ENCODE measurements at regions not wholly inside any gene's neighbourhood (a gene's known extent, or its start where the extent isn't known, plus 50 kb on each side); places are given as distances from the start of the nearest gene placed in this dataset.

- no peak for DNase-seq (ENCODE audit: extremely low read depth in 1 of 2, low read depth in 1 of 2)
These were observed 130.8 kb upstream of the C14orf180 start for GRCh38 chr14:104448721-104449120.

DNA sequence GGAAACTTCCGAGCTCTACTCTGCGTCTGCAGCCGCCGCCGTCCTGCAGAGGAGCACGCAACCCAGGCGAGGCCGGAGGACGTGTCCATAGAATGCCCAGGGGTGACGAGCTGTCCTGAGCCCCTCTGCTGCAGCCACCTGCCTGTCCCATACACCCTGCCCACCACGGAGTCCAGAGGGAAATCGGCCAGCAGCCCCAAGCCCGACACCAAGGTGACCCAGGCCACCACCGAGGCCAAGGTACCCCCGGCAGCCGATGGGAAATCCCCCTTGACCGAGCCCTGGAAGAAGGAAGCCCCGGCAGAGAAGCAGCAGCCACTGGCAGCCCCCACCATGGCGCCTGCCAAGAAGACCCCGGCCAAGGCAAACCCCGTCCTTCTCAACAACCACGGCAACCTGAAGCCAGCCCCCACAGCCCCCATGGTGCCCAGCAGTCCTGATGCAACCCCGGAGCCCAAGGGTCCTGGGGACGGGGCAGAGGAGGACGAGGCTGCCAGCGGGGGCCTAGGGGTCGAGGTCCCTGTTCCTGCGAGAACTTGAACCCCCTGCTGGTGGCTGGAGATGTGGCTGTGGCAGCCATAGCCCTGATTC lies 128.7 kb upstream of the C14orf180 start:
- DNase-seq (ENCODE audit: extremely low read depth in 1 of 2, low read depth in 1 of 2) = no peak

DNA sequence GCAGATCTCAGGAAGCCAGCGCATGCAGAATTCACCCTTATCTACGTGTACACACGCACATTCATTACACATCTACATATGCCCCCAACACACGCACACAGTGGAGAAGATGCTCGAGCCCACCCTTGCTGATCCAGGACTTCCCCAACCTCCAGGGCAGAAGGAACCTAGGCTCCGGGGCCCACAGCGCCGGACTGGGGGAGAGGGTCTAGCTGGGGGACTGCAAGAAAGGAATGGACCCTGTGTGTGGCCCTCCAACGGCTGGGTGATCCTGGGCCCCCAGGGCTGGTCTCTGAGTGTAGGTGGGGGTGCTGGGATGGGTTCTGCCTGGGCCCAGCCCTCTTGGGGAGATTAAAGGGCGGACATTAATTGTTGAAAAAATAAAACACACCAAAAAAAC lies 128.1 kb upstream of the C14orf180 start:
- DNase-seq (ENCODE audit: extremely low read depth in 1 of 2, low read depth in 1 of 2) = no peak

DNA sequence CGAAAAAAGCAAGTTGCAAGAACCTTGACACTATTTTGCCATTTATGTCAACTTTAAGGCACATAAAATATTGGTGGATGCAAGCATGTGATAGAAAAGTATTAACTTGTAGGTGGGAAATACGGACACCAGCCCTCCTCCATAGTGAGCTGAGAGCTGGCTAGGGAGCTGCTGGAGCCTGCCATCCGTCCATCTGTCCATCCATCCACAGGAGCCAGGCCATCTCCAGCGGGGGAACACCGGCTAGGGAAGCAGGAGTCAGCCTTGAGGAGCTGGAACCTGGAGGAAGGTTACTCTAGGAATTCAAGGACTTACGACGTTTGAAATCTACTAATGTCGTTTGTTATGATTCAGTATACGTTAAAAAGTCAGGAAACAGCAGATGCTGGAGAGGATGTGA lies 120.7 kb upstream of the C14orf180 start:
- DNase-seq (ENCODE audit: extremely low read depth in 1 of 2, low read depth in 1 of 2) = no peak

DNA sequence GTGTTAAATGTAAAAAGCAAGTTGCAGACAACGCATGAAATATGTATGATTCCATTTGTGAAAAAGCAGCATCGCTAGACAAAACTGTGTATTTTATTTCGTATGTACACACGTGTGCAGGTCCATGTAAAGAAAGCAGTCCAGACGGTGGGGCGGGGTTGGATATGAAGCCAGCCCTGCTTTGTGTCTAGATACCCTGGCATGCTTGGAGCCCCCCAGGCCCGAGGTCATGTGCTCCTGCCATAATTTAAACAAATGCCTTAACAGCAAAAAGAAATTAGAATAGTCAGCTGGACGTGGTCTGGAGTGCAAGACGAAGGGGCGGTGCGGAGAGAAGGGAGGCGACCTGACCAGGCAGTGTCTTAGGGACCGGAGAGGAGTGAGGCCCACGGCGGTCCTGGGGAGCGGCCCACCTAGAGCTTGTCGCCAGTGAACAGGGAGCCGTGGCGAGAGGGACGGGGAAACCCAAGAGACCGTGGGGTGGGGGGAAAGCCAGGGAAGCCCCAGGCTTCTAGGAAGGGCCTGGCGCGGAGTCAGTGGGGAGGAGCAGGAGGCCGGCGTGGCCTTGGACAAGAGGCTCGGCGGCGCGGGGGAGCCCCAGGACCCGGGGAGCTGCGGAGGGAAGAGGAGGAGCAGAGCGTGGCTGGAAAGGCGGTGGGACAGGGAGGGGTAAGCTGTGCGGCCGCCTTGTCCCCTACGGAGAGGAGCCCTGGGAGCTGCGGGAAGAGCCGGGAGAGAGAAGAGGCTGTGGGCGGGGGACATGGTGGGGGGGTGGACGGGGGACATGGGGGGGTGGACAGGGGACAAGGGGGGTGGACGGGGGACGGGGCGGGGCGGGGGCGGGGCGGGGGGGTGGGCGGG lies 118.5 kb upstream of the C14orf180 start:
- DNase-seq (ENCODE audit: extremely low read depth in 1 of 2, low read depth in 1 of 2) = no peak

DNA sequence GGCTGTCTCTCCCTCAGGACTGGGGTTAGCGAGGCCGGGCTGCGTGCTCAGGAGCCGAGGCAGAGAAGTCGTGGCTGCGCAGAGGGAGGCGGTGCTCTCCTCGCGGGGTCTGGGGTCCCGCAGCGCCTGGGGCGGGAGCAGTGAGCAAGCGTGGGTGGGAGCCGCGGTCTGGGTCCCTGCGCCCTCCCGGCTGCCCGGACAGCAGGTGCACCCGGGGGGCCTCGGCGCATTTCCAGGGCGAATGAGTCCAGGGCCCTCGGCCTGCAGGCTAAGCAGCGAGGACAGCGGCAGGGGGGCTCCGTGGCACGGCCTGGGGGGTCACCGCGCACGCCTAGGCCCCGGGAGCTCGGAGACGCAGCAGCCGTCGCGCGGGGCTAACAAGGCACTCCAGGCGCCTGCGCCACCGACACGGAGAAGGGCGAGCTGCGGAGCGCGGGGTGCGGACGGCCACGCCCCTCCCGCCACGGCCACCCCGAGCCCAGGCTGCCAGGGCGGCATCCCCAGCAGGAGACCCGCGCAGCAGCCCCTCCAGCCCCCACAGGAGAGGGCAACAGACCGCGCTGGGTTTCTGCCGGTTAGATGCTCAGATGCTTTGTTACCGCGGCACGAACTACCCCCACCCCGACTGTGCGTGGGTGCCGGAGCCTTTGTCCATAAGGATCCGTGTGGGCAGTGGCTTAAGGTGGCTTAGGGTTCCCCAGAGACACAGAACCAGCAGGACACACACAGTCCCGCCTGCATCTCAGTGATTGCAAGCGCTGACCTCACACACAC lies 117.7 kb upstream of the C14orf180 start:
- DNase-seq (ENCODE audit: extremely low read depth in 1 of 2, low read depth in 1 of 2) = no peak

DNA sequence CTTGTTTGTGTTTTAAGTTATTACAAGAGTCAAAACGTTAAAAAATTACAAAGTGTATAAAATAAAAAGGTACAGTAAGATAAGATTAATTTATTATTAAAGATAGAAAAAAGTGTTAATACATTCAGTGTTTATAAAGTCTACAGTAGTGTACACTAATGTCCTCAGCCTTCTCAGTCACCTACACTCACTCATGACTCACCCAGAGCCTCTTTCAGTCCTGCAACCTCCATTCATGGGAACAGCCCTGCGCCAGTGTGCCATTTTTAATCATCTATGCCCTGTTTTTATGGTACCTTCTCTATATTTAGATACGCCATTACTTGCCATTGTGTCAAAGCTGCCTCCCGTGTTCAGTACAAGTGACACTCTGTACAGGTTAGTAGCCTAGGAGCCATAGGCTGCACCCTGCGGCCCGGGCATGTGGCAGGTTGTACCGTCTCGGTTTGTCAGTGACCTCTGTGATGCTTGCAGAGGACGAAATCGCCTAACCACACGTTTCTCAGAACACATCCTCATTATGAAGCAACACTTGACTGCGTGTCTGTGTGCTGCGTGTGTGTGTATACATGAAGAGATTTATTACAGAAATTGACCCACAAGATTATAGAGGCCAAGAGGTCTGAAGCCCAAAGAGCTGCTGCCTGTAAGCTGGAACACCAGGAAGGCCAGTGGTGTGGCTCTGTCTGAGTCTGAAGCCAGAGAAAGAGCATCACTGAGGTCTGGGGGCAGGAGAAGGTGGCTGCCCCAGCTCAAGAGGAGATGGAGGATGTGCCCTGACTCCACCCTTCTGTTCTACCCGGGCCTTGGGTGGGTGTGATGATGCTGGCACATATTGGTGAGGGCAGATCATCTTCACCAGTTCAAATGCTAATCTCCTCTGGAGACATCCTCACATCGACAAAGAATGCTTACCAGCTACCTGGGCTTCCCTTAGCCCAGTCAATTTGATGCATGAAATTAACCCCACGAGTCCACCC lies 116.6 kb upstream of the C14orf180 start:
- no peak for DNase-seq (ENCODE audit: extremely low read depth in 1 of 2, low read depth in 1 of 2)

- no peak for DNase-seq (ENCODE audit: extremely low read depth in 1 of 2, low read depth in 1 of 2)
These were observed 114.7 kb upstream of the C14orf180 start for GRCh38 chr14:104464907-104465306.

- no peak for DNase-seq (ENCODE audit: extremely low read depth in 1 of 2, low read depth in 1 of 2)
These were observed 113.8 kb upstream of the C14orf180 start for GRCh38 chr14:104465482-104466390.

- DNase-seq (ENCODE audit: extremely low read depth in 1 of 2, low read depth in 1 of 2) = no peak
These were observed 112.3 kb upstream of the C14orf180 start for GRCh38 chr14:104467236-104467635.

DNA sequence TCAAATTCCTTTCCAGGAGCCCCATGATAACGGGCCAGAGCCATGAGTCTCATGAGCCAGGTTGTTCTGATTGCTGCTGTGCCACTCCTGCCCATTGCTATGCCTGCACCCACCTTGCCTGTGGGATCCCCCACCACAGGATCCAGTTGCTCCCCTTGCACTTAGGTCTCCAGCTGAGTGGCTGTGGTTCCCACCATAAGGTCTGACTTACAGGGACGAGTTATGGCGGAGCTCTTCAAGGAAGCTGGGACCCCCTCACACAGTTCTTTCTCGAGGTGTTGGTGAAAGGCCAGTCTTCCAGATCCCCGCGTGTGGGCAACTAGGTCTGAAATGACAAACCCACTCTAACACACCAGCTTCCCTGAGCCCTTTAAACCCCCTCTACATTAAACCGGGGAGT lies 111.9 kb upstream of the C14orf180 start:
- DNase-seq (ENCODE audit: extremely low read depth in 1 of 2, low read depth in 1 of 2) = no peak

DNA sequence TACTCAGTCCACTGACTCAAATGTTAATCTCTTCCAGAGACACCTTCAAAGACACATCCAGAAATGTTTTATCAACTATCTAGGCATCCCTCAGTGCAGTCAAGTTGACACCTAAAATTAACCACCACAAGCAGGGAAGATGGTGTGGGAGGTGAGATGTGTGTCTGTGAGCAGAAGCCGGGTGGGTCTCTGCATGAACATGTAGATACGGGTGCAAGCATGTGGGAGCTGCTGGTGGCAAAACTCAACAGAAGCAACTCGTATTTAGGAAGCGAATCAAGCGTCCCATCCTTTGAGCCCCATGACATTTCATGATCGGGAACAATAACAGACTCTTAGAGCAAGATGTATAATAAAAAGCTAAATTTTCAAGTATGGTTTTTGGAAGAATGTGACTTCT lies 110.0 kb upstream of the C14orf180 start:
- no peak for DNase-seq (ENCODE audit: extremely low read depth in 1 of 2, low read depth in 1 of 2)

DNA sequence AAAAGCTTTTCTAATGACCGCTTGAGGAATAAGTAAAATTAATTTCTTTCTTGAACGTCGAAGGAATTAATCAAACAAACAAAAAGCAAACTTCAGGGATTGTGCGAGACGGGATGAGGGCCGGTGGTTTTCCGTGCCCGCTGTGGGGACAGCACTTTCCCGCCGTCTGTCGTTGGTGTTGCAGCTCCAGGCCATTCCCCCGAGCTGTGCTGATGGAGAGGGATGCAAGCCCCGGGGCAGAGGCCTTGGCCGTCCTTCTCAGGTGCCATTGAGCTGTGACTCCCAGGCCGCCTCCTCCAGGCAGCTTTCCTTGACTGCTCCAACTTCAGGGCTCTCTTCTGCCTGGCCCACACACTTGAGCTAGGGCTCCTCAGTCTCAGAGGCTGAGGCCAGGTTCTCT lies 109.0 kb upstream of the C14orf180 start:
- no peak for DNase-seq (ENCODE audit: extremely low read depth in 1 of 2, low read depth in 1 of 2)

DNA sequence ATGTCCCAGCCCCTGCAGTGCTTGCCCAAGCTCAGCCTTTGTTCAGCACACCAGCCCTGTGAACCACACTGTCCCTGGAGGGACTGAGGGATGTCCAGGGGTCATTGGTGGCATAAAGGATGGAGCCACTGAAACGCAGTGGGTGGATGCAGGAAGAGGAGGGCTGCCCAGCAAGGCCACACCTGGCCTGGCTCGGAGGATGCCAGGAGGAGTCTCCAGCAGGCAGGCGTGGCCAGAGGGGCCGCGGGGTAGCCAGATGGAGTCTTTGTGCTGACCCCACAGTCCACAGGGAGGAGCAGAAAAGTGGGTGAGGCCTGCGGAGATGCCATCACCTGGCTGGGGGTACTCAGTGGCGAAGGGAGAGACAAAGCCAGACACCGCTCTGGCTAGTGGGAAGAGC lies 108.5 kb upstream of the C14orf180 start:
- no peak for DNase-seq (ENCODE audit: extremely low read depth in 1 of 2, low read depth in 1 of 2)

DNA sequence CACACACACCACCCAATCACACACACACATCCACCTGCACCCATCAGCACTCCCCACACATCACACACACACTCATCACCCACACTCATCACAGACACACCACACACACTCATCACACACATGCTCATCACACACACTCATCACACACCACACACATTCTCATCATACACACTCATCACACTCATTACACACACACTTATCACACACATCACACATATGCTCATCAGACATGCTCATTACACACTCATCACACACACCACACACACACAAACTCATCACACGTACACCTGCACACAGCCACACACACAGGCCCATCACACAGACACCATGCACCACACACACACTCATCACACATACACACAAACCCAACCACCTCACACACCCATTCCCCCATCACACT lies 107.5 kb upstream of the C14orf180 start:
- DNase-seq (ENCODE audit: extremely low read depth in 1 of 2, low read depth in 1 of 2) = no peak

DNA sequence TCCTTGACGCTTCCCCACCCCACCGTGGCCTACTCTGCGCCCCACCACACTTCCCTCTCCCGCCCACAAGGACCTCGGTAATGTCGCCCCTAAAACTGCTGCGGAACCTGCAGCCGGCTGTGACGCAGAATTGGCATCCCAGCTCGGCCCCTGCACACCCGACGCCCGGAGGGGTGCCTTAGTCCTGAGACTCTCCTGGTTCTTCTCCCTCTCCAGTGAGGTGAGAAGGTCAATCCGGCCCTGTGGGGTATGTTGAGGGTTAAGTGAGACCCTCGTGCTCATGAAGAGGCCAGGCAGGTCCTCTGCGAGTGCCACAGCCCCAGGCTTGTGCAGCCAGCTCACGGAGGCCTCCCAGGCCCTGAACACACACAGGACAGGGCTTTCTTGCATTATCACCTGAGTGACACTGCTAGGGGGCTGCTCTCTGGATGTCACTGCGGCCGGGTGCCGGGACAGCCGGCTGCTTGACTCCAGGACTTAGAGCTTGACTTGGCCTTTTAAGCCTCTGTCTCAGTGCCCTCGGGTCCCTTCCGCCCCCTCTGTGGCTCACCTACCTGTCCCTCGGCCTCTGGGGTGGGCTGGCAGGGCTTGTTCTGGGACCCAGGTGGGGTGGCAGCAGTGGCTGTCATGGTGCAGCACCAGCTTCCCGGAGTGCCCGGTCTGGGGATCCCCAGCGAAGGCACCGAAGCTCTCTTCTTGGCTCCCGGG lies 106.9 kb upstream of the C14orf180 start:
- DNase-seq (ENCODE audit: extremely low read depth in 1 of 2, low read depth in 1 of 2) = no peak

- no peak for DNase-seq (ENCODE audit: extremely low read depth in 1 of 2, low read depth in 1 of 2)
These were observed 106.4 kb upstream of the C14orf180 start for GRCh38 chr14:104473244-104473565.

GRCh38 chr14:104473649-104474494 lies 105.7 kb upstream of the C14orf180 start:
- DNase-seq (ENCODE audit: extremely low read depth in 1 of 2, low read depth in 1 of 2) = no peak
